ENCODE measurements at regions not wholly inside any gene's neighbourhood (a gene's known extent, or its start where the extent isn't known, plus 50 kb on each side); places are given as distances from the start of the nearest gene placed in this dataset.
A peak's percentile ranks its signal among the peaks of the same experiment; 100 is the strongest.

GRCh38 chr12:58416236-58416635, 474.9 kb downstream of the ATP23 start:
- Histone ChIP-seq H3K79me2 (ENCODE audit: low read length) (no peaks in the 10 kb centered on the region), H3K9me2 (replicated peaks; ENCODE audit: low read length) (no peaks in the 10 kb centered on the region), H3K27me3 (ENCODE audit: low read length) (no peaks in the 10 kb centered on the region), H3K27ac (ENCODE audit: low read length) (peak overlapping the region; percentile 98), H3K4me1 (ENCODE audit: insufficient read depth, low read length) (peaks cover 68% of the 10 kb centered on the region), H4K20me1 (ENCODE audit: low read length) (no peaks in the 10 kb centered on the region), H3K9ac (ENCODE audit: low read length) (peak overlapping the region; percentile 89), H3F3A (ENCODE audit: low read length, unreplicated experiment) (peaks cover 4% of the 10 kb centered on the region), H2AFZ (ENCODE audit: low read length) (peak overlapping the region; percentile 14; the same call in 1 of the 2 replicates), H3K4me3 (ENCODE audit: low read length) (no peak overlapping the region), H3K9me3 (ENCODE audit: low read length) (no peaks in the 10 kb centered on the region), H3K4me2 (ENCODE audit: low read length) (no peak overlapping the region), H3K36me3 (ENCODE audit: low read depth, low read length) (no peaks in the 10 kb centered on the region)
- intact Hi-C loops (cut with micrococcal nuclease): no loop called here
- TF ChIP-seq CTCF (conservative IDR thresholded peaks at IDR 0.05; ENCODE audit: low read depth, low read length): peak; percentile 63
- no peak for TF ChIP-seq EZH2phosphoT487 (IDR thresholded peaks at IDR 0.05; ENCODE audit: borderline replicate concordance, low read length)
- no peak for TF ChIP-seq EZH2 (IDR thresholded peaks at IDR 0.05; ENCODE audit: low read length, unreplicated experiment)
- DNase-seq: peak; percentile 80
- ChIA-PET POLR2A (ENCODE audit: unreplicated experiment) (no interaction called here), CTCF (interaction anchor here (1.1 kb wide), 1 partner anchor 28 kb away, joined by 3 read pairs; no protein-coding TSS in a partner anchor)
- BruUV-seq (replicated peaks): no TSS peak
- no peak for ATAC-seq

GRCh38 chr12:58419196-58419760, 477.9 kb downstream of the ATP23 start:
- H3K9me3 ChIP-seq (ENCODE audit: low read length): no peaks in the 10 kb centered on the region
- H3K27ac ChIP-seq (ENCODE audit: low read length): peak overlapping the region; percentile 89
- TF ChIP-seq EZH2 (IDR thresholded peaks at IDR 0.05; ENCODE audit: low read length, unreplicated experiment) (no peak), EZH2phosphoT487 (IDR thresholded peaks at IDR 0.05; ENCODE audit: borderline replicate concordance, low read length) (no peak), CTCF (conservative IDR thresholded peaks at IDR 0.05; ENCODE audit: low read depth, low read length) (no peak)
- H3F3A ChIP-seq (ENCODE audit: low read length, unreplicated experiment): peaks cover 4% of the 10 kb centered on the region
- no peaks in the 10 kb centered on the region for H3K36me3 ChIP-seq (ENCODE audit: low read depth, low read length)
- H3K4me3 ChIP-seq (ENCODE audit: low read length): no peak overlapping the region
- no peak overlapping the region for H2AFZ ChIP-seq (ENCODE audit: low read length)
- H3K27me3 ChIP-seq (ENCODE audit: low read length): no peaks in the 10 kb centered on the region
- ChIA-PET CTCF (no interaction called here), POLR2A (ENCODE audit: unreplicated experiment) (no interaction called here)
- peak overlapping the region; percentile 63 for H3K4me2 ChIP-seq (ENCODE audit: low read length)
- H3K9ac ChIP-seq (ENCODE audit: low read length): peak overlapping the region; percentile 48
- no peaks in the 10 kb centered on the region for H3K9me2 ChIP-seq (replicated peaks; ENCODE audit: low read length)
- intact Hi-C loops (cut with micrococcal nuclease): no loop called here
- H3K4me1 ChIP-seq (ENCODE audit: insufficient read depth, low read length): peaks cover 56% of the 10 kb centered on the region
- no peaks in the 10 kb centered on the region for H4K20me1 ChIP-seq (ENCODE audit: low read length)
- DNase-seq (no peak), ATAC-seq (no peak)
- no TSS peak for BruUV-seq (replicated peaks)
- no peaks in the 10 kb centered on the region for H3K79me2 ChIP-seq (ENCODE audit: low read length)

- peak; percentile 11 for DNase-seq
- ChIA-PET CTCF (interaction anchor here (0.7 kb wide), 1 partner anchor 498 kb away, joined by 4 read pairs; no protein-coding TSS in a partner anchor), POLR2A (ENCODE audit: unreplicated experiment) (interaction anchor here (0.6 kb wide), 1 partner anchor 88 kb away, joined by 3 read pairs; no protein-coding TSS in a partner anchor)
- Histone ChIP-seq H3K4me1 (ENCODE audit: insufficient read depth, low read length) (peaks cover 59% of the 10 kb centered on the region), H3K9me2 (replicated peaks; ENCODE audit: low read length) (no peaks in the 10 kb centered on the region), H3K4me3 (ENCODE audit: low read length) (peak overlapping the region; percentile 10; the same call in 1 of the 2 replicates), H4K20me1 (ENCODE audit: low read length) (no peaks in the 10 kb centered on the region), H3K27ac (ENCODE audit: low read length) (peak overlapping the region; percentile 89), H3F3A (ENCODE audit: low read length, unreplicated experiment) (peaks cover 6% of the 10 kb centered on the region), H3K9ac (ENCODE audit: low read length) (peak overlapping the region; percentile 48), H3K36me3 (ENCODE audit: low read depth, low read length) (no peaks in the 10 kb centered on the region), H2AFZ (ENCODE audit: low read length) (no peak overlapping the region), H3K27me3 (ENCODE audit: low read length) (no peaks in the 10 kb centered on the region), H3K79me2 (ENCODE audit: low read length) (no peaks in the 10 kb centered on the region), H3K4me2 (ENCODE audit: low read length) (peak overlapping the region; percentile 63), H3K9me3 (ENCODE audit: low read length) (no peaks in the 10 kb centered on the region)
- ATAC-seq: peak; percentile 44
- no TSS peak for BruUV-seq (replicated peaks)
- TF ChIP-seq EZH2phosphoT487 (IDR thresholded peaks at IDR 0.05; ENCODE audit: borderline replicate concordance, low read length) (no peak), EZH2 (IDR thresholded peaks at IDR 0.05; ENCODE audit: low read length, unreplicated experiment) (no peak), CTCF (conservative IDR thresholded peaks at IDR 0.05; ENCODE audit: low read depth, low read length) (no peak)
- intact Hi-C loops (cut with micrococcal nuclease): no loop called here
These were observed 478.5 kb downstream of the ATP23 start for GRCh38 chr12:58419905-58420304.
